ENCODE measurements at regions not wholly inside any gene's neighbourhood (a gene's known extent, or its start where the extent isn't known, plus 50 kb on each side); places are given as distances from the start of the nearest gene placed in this dataset.

DNA sequence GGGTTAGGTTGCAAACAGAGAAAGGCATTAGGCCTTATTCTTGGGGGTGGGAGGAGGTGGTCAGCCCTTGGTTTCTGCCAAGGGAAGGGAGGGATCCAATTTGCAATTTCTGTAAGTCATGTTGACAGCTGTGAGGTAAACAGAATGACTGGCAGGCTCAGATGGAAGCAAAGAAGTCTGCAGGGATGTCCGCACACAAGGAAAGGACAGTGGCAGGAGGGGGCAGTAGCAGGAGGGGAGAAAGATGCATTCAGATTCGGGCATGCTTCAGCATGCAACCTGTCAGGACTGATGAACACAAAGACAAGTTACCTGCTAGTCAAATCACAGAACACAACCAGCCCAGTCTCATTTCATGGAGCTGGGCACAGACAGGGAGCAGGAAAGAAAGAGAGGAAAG is 217.9 kb upstream of the FOXA2 start:
- no peak for TF ChIP-seq ZNF384 (IDR thresholded peaks at IDR 0.05)
- no peak for TF ChIP-seq SUZ12 (IDR thresholded peaks at IDR 0.05)
- TF ChIP-seq BHLHE40 (IDR thresholded peaks at IDR 0.05; ENCODE audit: borderline replicate concordance), result no peak
- TF ChIP-seq FOXK2 (IDR thresholded peaks at IDR 0.05), result no peak
- no peak for TF ChIP-seq NFRKB (IDR thresholded peaks at IDR 0.05)
- no peak for TF ChIP-seq FOXM1 (IDR thresholded peaks at IDR 0.05; ENCODE audit: borderline replicate concordance)
- no peak for TF ChIP-seq SP1 (IDR thresholded peaks at IDR 0.05)
- no peak for TF ChIP-seq L3MBTL2 (conservative IDR thresholded peaks at IDR 0.05)
- no peak for TF ChIP-seq CTBP1 (IDR thresholded peaks at IDR 0.05; ENCODE audit: borderline replicate concordance)

All from HEK293T (cell line).